GM23338 (cell line): ENCODE measurements at regions not wholly inside any gene's neighbourhood (a gene's known extent, or its start where the extent isn't known, plus 50 kb on each side); places are given as distances from the start of the nearest gene placed in this dataset.

ENCODE experiments used
- ATAC-seq: fragments of 200-7000 bp; cut with Tn5 transposase; 3 replicates; pipeline ENCODE4 v1.9.1; 2020
- DNase-seq: peaks from one replicate; pipeline ENCODE4 v3.0.0-alpha.2; 2015; ENCODE audit warnings: low spot score
- H2AFZ ChIP-seq: fragments of 200-600 bp; sonication (generic); 2 replicates; pipeline ENCODE4 v1.8.0; 2016; ENCODE audit warnings: antibody characterized with exemption, mild to moderate bottlenecking, moderate library complexity
- H3F3A ChIP-seq: fragments of 200-600 bp; sonication (generic); replicated peaks from 2 replicates; pipeline ENCODE4 v1.8.0; 2017; ENCODE audit warnings: antibody characterized with exemption, mixed run types, low read depth
- H3K27ac ChIP-seq: fragments of 200-600 bp; sonication (generic); 2 replicates; pipeline ENCODE4 v1.6.1; 2016; ENCODE audit warnings: low read depth
- H3K27me3 ChIP-seq: fragments of 200-600 bp; sonication (generic); 2 replicates; pipeline ENCODE4 v1.8.0; 2016; ENCODE audit warnings: mild to moderate bottlenecking, mixed run types, moderate library complexity; ENCODE audit not compliant: insufficient read depth
- H3K36me3 ChIP-seq: fragments of 200-600 bp; sonication (generic); 2 replicates; pipeline ENCODE4 v1.8.0; 2016; ENCODE audit warnings: mild to moderate bottlenecking; ENCODE audit not compliant: insufficient read depth
- H3K4me1 ChIP-seq: fragments of 200-600 bp; sonication (generic); 2 replicates; pipeline ENCODE4 v1.8.0; 2016; ENCODE audit warnings: mild to moderate bottlenecking, moderate library complexity; ENCODE audit not compliant: insufficient read depth
- H3K4me2 ChIP-seq: fragments of 200-600 bp; sonication (generic); 2 replicates; pipeline ENCODE4 v1.7.1; 2017; ENCODE audit warnings: mixed run types
- H3K4me3 ChIP-seq: fragments of 200-600 bp; sonication (generic); 2 replicates; pipeline ENCODE4 v1.6.1; 2016; ENCODE audit warnings: mixed run types
- H3K79me2 ChIP-seq: fragments of 200-600 bp; sonication (generic); replicated peaks from 2 replicates; pipeline ENCODE4 v1.8.0; 2017; ENCODE audit warnings: mild to moderate bottlenecking; ENCODE audit not compliant: insufficient read depth
- H3K9me2 ChIP-seq: fragments of 200-600 bp; sonication (generic); 2 replicates; pipeline ENCODE4 v1.8.0; 2017; ENCODE audit not compliant: insufficient read depth
- H4K20me1 ChIP-seq: fragments of 200-600 bp; sonication (generic); replicated peaks from 2 replicates; pipeline ENCODE4 v1.8.0; 2017; ENCODE audit warnings: mild to moderate bottlenecking; ENCODE audit not compliant: insufficient read depth
- H3K27ac Mint-ChIP-seq: 2 replicates; pipeline ENCODE4 v1.8.0; 2020; ENCODE audit warnings: inconsistent platforms, mild to moderate bottlenecking, moderate library complexity, mixed read lengths
- H3K27me3 Mint-ChIP-seq: 3 replicates; pipeline ENCODE4 v1.8.0; 2022; ENCODE audit warnings: low read depth, mild to moderate bottlenecking, moderate library complexity, mixed read lengths, inconsistent platforms; ENCODE audit not compliant: insufficient read depth, poor library complexity
- H3K36me3 Mint-ChIP-seq: 3 replicates; pipeline ENCODE4 v1.8.0; 2021; ENCODE audit warnings: low read depth, mild to moderate bottlenecking, inconsistent platforms, moderate library complexity, mixed read lengths
- H3K4me1 Mint-ChIP-seq: 3 replicates; pipeline ENCODE4 v1.8.0; 2020; ENCODE audit warnings: mild to moderate bottlenecking, inconsistent platforms, mixed read lengths
- H3K4me3 Mint-ChIP-seq: 3 replicates; pipeline ENCODE4 v1.8.0; 2021; ENCODE audit warnings: moderate library complexity, mild to moderate bottlenecking, inconsistent platforms, mixed read lengths
- H3K9me3 Mint-ChIP-seq: 3 replicates; pipeline ENCODE4 v1.8.0; 2020; ENCODE audit warnings: moderate library complexity, mild to moderate bottlenecking, inconsistent platforms, mixed read lengths
- CTCF ChIP-seq, 2 experiments: fragments of 200-600 bp in 1 of 2; sonication (generic) in 1 of 2; conservative IDR thresholded peaks; 2 replicates each; pipeline versions ENCODE4 v1.5.1 to v1.6.1; 2016 to 2017; ENCODE audit warnings: antibody characterized with exemption in 2 of 2, low read depth in 2 of 2, mild to moderate bottlenecking in 2 of 2, moderate library complexity in 1 of 2
- EZH2 ChIP-seq: fragments of 200-600 bp; sonication (generic); IDR thresholded peaks from one replicate; pipeline ENCODE4 v1.8.0; 2017; ENCODE audit warnings: antibody characterized with exemption, mild to moderate bottlenecking, low read depth; ENCODE audit not compliant: unreplicated experiment
- EZH2phosphoT487 ChIP-seq: fragments of 200-600 bp; sonication (generic); IDR thresholded peaks from one replicate; pipeline ENCODE4 v1.8.1; 2018; ENCODE audit warnings: antibody characterized with exemption; ENCODE audit not compliant: unreplicated experiment
- JUNB ChIP-seq: IDR thresholded peaks from one replicate; pipeline ENCODE4 v1.6.1; 2016; ENCODE audit warnings: antibody characterized with exemption; ENCODE audit not compliant: unreplicated experiment
- REST ChIP-seq: IDR thresholded peaks from one replicate; pipeline ENCODE4 v1.6.1; 2018; ENCODE audit warnings: antibody characterized with exemption; ENCODE audit not compliant: unreplicated experiment
- STAT1 ChIP-seq: IDR thresholded peaks from one replicate; pipeline ENCODE4 v1.6.1; 2016; ENCODE audit warnings: antibody characterized with exemption; ENCODE audit not compliant: unreplicated experiment
- ZNF114 ChIP-seq: fragments of 250-450 bp; sonication (Bioruptor Pico); IDR thresholded peaks from 2 replicates; pipeline ENCODE4 v1.5.0; 2020; ENCODE audit warnings: mild to moderate bottlenecking, moderate library complexity
- ZNF331 ChIP-seq: fragments of 250-450 bp; sonication (Bioruptor Pico); IDR thresholded peaks from 2 replicates; pipeline ENCODE4 v1.5.0; 2020; ENCODE audit warnings: low read depth, mild to moderate bottlenecking, moderate library complexity
- TF ChIP-seq, protein P1 (sequence below): fragments of 250-450 bp; sonication (Bioruptor Pico); IDR thresholded peaks from 2 replicates; pipeline ENCODE4 v1.5.0; 2020; ENCODE audit warnings: mild to moderate bottlenecking, moderate library complexity
- TF ChIP-seq, protein P2 (sequence below): IDR thresholded peaks from 2 replicates; pipeline ENCODE4 v1.6.1; 2016; ENCODE audit warnings: antibody characterized with exemption

- H3K36me3 ChIP-seq = no peaks in the 10 kb centered on the region
- no peak overlapping the region for H3K27ac ChIP-seq
- H3K4me1 ChIP-seq = no peaks in the 10 kb centered on the region
- no peak overlapping the region for H3K4me3 ChIP-seq
- H2AFZ ChIP-seq = no peak overlapping the region; the same call in 1 of the 2 replicates
- no peaks in the 10 kb centered on the region for H4K20me1 ChIP-seq
- no peaks in the 10 kb centered on the region for H3K9me2 ChIP-seq
- H3K36me3 Mint-ChIP-seq = no peaks in the 10 kb centered on the region
- no peak overlapping the region for H3K27ac Mint-ChIP-seq
- no peaks in the 10 kb centered on the region; the same call in 2 of the 3 replicates for H3K4me1 Mint-ChIP-seq
- no peaks in the 10 kb centered on the region for H3K9me3 Mint-ChIP-seq
- ATAC-seq (no peak), DNase-seq (no peak)
- H3K27me3 ChIP-seq = no peaks in the 10 kb centered on the region
- TF ChIP-seq, protein P1, sequence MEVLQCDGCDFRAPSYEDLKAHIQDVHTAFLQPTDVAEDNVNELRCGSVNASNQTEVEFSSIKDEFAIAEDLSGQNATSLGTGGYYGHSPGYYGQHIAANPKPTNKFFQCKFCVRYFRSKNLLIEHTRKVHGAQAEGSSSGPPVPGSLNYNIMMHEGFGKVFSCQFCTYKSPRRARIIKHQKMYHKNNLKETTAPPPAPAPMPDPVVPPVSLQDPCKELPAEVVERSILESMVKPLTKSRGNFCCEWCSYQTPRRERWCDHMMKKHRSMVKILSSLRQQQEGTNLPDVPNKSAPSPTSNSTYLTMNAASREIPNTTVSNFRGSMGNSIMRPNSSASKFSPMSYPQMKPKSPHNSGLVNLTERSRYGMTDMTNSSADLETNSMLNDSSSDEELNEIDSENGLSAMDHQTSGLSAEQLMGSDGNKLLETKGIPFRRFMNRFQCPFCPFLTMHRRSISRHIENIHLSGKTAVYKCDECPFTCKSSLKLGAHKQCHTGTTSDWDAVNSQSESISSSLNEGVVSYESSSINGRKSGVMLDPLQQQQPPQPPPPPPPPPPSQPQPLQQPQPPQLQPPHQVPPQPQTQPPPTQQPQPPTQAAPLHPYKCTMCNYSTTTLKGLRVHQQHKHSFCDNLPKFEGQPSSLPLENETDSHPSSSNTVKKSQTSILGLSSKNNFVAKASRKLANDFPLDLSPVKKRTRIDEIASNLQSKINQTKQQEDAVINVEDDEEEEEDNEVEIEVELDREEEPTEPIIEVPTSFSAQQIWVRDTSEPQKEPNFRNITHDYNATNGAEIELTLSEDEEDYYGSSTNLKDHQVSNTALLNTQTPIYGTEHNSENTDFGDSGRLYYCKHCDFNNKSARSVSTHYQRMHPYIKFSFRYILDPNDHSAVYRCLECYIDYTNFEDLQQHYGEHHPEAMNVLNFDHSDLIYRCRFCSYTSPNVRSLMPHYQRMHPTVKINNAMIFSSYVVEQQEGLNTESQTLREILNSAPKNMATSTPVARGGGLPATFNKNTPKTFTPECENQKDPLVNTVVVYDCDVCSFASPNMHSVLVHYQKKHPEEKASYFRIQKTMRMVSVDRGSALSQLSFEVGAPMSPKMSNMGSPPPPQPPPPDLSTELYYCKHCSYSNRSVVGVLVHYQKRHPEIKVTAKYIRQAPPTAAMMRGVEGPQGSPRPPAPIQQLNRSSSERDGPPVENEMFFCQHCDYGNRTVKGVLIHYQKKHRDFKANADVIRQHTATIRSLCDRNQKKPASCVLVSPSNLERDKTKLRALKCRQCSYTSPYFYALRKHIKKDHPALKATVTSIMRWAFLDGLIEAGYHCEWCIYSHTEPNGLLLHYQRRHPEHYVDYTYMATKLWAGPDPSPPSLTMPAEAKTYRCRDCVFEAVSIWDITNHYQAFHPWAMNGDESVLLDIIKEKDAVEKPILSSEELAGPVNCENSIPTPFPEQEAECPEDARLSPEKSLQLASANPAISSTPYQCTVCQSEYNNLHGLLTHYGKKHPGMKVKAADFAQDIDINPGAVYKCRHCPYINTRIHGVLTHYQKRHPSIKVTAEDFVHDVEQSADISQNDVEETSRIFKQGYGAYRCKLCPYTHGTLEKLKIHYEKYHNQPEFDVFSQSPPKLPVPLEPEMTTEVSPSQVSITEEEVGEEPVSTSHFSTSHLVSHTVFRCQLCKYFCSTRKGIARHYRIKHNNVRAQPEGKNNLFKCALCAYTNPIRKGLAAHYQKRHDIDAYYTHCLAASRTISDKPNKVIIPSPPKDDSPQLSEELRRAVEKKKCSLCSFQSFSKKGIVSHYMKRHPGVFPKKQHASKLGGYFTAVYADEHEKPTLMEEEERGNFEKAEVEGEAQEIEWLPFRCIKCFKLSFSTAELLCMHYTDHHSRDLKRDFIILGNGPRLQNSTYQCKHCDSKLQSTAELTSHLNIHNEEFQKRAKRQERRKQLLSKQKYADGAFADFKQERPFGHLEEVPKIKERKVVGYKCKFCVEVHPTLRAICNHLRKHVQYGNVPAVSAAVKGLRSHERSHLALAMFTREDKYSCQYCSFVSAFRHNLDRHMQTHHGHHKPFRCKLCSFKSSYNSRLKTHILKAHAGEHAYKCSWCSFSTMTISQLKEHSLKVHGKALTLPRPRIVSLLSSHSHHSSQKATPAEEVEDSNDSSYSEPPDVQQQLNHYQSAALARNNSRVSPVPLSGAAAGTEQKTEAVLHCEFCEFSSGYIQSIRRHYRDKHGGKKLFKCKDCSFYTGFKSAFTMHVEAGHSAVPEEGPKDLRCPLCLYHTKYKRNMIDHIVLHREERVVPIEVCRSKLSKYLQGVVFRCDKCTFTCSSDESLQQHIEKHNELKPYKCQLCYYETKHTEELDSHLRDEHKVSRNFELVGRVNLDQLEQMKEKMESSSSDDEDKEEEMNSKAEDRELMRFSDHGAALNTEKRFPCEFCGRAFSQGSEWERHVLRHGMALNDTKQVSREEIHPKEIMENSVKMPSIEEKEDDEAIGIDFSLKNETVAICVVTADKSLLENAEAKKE = no peak
- TF ChIP-seq EZH2phosphoT487 (no peak), ZNF331 (CRISPR knock-in tag) (no peak), REST (no peak), STAT1 (no peak), EZH2 (no peak), ZNF114 (CRISPR knock-in tag) (no peak), CTCF (conservative IDR thresholded peaks at IDR 0.05; ENCODE audit: low read depth in 2 of 2) (no peak), JUNB (no peak)
- TF ChIP-seq, protein P2, sequence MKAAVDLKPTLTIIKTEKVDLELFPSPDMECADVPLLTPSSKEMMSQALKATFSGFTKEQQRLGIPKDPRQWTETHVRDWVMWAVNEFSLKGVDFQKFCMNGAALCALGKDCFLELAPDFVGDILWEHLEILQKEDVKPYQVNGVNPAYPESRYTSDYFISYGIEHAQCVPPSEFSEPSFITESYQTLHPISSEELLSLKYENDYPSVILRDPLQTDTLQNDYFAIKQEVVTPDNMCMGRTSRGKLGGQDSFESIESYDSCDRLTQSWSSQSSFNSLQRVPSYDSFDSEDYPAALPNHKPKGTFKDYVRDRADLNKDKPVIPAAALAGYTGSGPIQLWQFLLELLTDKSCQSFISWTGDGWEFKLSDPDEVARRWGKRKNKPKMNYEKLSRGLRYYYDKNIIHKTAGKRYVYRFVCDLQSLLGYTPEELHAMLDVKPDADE = no peak
- H3K79me2 ChIP-seq = no peaks in the 10 kb centered on the region
- no peaks in the 10 kb centered on the region for H3K27me3 Mint-ChIP-seq
- no peak overlapping the region for H3K4me2 ChIP-seq
- no peak overlapping the region for H3K4me3 Mint-ChIP-seq
- no peaks in the 10 kb centered on the region for H3F3A ChIP-seq
Observed at GRCh38 chr2:180840641-180841040, 139.8 kb upstream of the UBE2E3 start.
